DMS79 treated with DMSO at 0.1 percent for 48 hours (cell line): ENCODE measurements at regions not wholly inside any gene's neighbourhood (a gene's known extent, or its start where the extent isn't known, plus 50 kb on each side); places are given as distances from the start of the nearest gene placed in this dataset.
"Not testable (repeated sequence)": the region's sequence is repeated elsewhere in the genome, so short reads cannot be mapped to it uniquely, and the experiment has no call there.

Source experiments
- DNase-seq: peaks from one replicate; lab custom pipeline; 2025; lab: John Stamatoyannopoulos, UW

GRCh38 chr3:104920512-104920911, 446.2 kb upstream of the ALCAM start:
- DNase-seq: no peak

DNA sequence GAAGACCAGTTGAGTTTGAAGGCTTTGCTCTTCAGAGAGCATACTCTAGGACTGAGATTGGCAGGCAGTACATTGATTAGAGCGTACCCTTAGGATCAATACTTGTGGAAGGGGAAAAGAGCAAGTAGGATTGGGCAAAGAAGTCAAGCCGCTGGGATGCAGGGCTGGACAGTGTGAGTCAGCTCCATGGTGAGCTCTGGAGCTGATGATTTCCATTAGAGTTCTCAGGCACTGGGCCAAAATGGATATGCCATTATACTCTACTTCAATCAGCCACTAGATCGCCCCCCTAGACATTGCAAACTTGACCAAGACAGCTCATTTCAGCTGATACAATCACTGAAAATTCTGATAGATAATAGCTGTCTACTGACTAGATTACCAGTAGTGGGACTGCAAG, 432.7 kb upstream of the ALCAM start:
- no peak for DNase-seq

DNA sequence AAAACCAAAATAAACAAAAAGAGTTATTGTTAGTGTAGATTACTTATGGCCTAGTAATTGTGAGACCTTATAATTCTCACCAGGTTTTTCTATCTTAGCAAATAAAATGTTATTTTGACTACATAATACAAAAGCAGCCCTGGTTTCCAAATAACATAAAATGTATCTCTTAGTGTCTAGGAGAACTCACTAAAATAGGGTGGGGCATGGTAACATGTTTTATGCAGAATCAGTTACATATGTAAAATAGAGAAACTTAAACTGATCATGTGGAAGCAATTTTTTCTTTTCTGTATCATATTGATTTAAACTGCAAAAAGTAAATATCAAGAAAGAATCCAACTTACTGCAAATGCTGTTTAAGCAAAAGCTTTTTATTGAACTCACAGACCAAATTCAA, 431.1 kb upstream of the ALCAM start:
- no peak for DNase-seq

DNA sequence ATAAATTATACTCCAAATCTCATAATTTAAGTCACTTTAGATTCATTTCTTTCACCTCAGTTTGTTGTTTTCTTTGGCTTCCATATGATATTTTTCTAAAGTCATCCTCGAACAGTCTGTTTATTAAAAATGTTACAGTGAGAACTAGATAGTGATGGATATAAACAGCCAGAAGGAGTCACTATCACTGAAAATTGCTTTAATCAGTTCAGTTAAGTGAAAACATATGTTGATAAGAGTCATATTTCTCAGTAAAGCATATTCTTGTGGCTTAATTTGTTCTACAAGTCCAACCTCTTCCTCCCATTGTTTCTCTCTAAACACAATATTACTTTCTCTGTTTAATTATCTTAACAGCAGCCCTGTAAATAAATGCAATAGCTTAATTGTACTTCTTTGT, 427.5 kb upstream of the ALCAM start:
- no peak for DNase-seq

GRCh38 chr3:104941785-104942184, 424.9 kb upstream of the ALCAM start:
- DNase-seq: peak; percentile 90

GRCh38 chr3:104943974-104944373, 422.7 kb upstream of the ALCAM start:
- no peak for DNase-seq

- no peak for DNase-seq
Measured at GRCh38 chr3:104947943-104948342, 418.8 kb upstream of the ALCAM start.

DNA sequence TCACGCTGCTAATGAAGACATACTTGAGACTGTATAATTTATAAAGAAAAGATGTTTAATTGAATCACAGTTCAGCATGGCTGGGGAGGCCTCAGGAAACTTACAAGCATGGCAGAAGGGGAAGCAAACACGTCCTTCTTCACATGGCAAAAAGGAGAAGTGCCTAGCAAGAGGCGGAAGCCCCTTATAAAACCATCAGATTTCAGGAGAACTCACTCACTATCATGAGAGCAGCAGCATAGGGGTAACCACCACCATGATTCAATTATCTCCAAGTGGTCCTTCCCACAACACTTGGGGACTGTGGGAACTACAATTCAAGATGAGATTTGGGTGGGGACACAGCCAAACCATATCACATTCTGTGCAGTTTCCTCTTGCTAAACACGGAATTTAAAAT, 416.9 kb upstream of the ALCAM start:
- not testable (repeated sequence) for DNase-seq

- no peak for DNase-seq
Measured at GRCh38 chr3:104951426-104951825, 415.3 kb upstream of the ALCAM start.

DNA sequence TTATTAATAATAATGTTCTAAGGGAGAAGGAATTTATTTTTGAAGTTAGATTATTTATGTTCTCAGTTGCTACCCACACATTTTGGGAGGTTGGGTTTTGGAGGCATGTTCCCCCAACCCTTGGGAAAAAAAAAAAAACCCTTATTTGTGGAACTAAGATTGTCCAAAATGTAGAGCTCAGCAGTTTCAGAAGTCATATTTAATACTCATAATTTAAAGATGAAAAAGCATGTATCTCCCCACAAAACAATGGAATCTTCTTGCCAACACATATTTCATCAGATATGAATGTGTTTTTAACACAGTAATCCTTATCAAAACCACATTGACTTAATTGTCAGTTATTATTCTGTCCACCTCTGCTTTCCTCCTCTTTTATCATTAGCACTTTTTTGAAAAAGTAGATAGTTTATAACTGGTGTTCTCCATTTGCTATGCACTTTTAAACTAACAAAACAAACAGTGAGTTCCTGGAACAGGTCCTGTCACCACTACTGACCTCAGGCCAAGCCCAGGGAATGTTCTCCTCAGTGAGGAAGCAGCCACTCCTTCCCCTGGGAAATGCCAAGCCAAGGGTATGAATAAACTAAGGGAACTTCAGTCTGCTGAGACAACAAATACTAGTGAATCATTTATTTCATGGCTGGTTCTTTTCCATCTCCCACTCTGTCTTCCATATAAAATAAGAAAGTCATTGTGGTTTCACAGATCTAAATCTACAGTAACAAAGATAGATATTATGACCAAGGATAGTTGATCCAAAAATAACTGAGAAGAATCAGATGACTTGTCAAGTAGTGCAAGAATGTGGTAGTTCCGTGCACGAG, 414.4 kb upstream of the ALCAM start:
- DNase-seq: no peak

DNA sequence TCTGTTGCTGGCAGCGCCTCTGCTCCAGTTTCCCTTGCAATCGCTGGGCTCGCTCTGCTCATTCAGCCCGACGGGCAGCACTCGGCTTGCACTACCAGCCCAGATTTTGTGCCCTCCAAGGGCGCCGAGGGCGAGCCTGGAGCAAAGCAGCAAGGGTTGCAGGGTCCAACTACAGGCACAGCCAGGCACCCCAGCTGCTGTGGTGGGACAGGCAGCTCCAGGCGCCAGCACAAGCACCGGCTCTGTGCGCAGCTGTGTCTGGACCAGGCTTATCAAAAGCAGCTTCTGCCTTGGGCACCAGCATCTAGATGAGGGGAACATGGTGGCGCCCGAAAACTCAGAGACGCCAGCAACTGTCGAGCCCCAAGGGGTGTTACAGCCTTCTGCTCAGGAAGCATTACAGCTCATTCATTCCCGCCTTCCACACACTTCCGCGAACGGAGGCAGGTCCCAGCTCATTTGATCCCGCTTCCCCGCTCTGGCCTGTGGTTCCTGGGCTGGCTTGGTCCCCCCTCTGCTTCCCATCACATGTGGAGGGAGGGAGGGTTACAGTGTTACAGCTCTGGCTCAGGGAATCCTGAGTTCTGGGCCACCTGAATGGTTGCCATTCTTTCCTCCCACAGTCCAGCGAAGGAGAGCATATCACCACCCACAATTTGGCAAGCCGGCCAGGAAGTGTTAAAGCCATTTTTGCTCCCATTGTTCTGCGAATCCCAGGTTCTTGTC, 409.9 kb upstream of the ALCAM start:
- no peak for DNase-seq

- no peak for DNase-seq
Measured at GRCh38 chr3:104960579-104960978, 406.1 kb upstream of the ALCAM start.

DNA sequence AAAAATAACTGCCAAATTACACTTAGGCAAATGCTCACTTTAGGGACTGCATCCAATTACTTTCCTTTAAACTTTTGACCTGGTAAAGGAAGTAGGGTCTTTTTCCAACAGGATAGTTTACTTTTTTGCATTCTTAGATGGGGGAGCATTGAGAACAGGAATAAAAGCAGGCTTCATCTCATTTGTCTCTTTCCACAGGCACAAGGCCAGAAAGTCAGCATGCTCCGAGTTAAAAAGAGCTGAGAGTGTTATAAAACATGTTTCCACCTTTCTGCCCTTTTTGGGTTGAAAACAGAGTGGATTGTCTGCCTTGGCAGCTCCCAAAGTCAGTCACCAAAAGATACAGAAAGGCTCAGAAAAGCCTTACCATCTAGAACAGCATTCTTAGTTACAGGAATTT, 404.9 kb upstream of the ALCAM start:
- DNase-seq: no peak

- DNase-seq: no peak
Measured at GRCh38 chr3:104974316-104974715, 392.4 kb upstream of the ALCAM start.

DNA sequence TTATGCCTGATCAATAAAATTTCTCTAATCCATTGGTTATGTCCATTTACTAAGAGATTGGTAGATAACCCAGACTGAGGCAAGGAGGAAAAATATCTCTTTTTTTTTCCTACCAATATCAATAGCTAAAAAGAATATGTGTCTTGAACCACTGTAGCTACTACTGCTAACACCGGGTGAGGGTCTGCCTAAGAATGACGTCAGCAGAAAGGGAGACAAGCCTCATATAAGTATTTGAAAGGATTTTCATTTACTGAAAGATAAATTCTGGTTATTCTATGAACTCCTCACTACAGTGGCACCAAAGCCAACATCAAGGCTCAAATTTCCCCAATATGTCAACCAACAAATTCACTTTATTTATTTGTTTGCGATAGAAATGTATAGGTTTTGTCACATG, 389.0 kb upstream of the ALCAM start:
- DNase-seq: no peak

DNA sequence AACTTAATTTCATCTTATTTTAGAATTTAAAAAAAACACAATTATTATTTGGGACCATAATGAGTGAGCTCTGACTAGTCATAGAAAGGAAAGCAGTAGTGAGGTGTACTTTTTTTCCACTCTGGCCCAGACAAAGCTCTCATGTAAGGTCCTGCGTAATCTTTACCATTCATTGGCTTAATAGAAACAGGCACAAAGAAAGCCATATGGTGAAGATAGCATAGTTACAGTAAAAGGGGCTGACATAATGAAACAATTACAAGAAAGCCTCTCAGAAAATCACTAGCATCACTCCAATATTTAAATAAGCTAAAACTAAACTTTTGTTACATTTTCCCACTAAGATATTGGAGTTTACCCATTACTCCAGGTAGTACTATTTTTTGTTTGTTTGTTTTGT, 384.6 kb upstream of the ALCAM start:
- no peak for DNase-seq

GRCh38 chr3:104987859-104988258, 378.9 kb upstream of the ALCAM start:
- no peak for DNase-seq

GRCh38 chr3:104988496-104988895, 378.2 kb upstream of the ALCAM start:
- DNase-seq: no peak

DNA sequence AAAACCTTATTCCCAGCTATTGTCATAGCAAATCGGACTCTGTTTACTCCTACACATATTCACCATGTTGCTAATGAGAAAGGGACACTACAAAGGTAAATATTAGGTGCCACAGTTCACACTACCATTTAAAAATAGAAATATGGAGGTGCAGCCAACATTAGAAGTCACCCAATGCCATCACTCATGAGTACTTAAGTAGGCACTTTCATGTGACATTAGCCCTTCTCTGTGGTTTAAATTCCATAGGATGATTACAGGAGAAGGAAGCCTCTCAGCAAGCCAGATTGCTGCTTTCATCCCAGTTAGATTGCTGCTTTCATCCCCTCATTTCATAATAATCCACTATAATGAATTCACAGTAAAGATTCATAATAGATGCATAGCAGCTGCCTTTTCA, 376.8 kb upstream of the ALCAM start:
- DNase-seq: no peak

DNA sequence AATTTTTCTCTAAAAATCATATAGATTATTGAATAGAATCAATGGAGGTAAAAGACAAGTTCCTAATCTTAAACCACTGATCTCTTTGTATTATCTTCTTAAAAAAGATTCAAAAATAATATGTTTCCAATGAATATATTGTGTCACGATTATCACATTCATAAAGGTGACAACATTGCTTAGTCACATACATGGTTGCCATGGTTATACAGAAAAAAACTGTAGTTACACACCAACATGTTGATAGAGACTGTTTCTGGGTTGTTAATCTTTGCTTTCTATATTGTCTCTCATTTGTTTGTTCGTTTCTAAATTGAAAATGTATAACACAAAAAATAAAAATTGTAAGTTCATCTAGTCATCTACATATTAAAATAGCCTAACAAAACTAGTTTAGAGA, 376.0 kb upstream of the ALCAM start:
- no peak for DNase-seq

DNA sequence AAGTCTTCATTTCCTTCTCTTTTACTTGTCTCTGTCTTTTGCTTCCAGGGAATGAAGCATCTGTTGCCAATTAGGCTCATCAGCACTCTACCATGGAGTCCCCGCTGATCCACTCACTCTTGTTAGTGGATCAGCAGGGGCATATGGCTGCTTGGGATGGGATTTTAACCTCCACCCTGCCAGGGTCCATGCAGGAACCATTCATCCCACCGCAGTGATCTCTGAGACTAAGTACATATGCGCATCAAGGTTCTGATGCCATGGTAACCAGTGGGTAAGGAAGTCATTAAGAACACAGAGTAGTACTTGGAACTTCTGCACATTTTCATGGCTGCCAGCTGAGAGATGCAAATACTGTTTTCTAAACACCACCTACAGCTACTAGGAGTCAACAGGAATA, 374.0 kb upstream of the ALCAM start:
- DNase-seq: no peak

DNA sequence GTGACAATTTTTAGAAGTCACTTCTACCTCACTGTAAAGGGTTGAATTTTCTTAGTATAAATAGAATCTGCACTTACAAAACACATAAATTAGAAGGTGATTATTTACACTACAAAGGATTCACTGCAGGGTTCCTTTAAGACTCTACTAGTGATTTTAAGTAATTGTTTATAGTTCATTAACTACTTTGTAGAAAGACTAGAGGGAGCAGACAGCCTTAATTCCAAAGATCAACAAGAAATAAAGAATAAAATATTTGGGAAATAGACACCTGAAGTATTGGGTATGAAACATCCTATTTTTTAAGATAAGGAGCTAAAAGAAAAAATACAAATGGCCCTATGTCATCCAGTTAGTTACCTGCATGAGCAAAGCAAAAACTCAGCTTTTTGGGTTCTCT, 360.5 kb upstream of the ALCAM start:
- no peak for DNase-seq

GRCh38 chr3:105013657-105014056, 353.1 kb upstream of the ALCAM start:
- DNase-seq: no peak

DNA sequence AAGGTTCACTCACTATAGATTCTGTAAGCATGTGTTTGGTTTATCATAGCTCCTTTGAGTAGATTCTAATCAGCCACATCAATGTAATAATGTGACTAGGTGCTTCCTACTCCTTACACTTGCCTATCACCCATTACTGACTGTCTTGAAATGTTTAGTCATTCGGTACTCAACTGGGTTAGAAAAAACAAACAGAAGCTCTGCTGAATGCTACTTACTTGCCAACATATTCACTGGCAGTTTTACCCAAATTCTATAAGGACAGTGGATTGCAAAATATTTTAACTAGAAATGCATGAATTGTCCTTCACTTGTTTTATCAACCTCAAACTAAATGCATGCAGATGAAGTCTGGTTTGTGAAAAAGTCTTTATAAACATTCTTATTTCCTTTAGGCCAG, 352.1 kb upstream of the ALCAM start:
- DNase-seq: no peak
